NCI-H748 (cell line): ENCODE measurements at regions not wholly inside any gene's neighbourhood (a gene's known extent, or its start where the extent isn't known, plus 50 kb on each side); places are given as distances from the start of the nearest gene placed in this dataset.
"Not testable (repeated sequence)": the region's sequence is repeated elsewhere in the genome, so short reads cannot be mapped to it uniquely, and the experiment has no call there.

Experiments
- DNase-seq: peaks from one replicate; lab custom pipeline; 2025; ENCODE audit not compliant: unreplicated experiment; lab: John Stamatoyannopoulos, UW

GRCh38 chr9:26789959-26790358 is 102.6 kb downstream of the CAAP1 start:
- no peak for DNase-seq

- DNase-seq: peak; percentile 10
Observed at GRCh38 chr9:26786564-26786963, 106.0 kb downstream of the CAAP1 start.

- no peak for DNase-seq
Observed at GRCh38 chr9:26782899-26783298, 109.7 kb downstream of the CAAP1 start.

- no peak for DNase-seq
Observed at GRCh38 chr9:26781906-26782305, 110.7 kb downstream of the CAAP1 start.

- DNase-seq: not testable (repeated sequence)
Observed at GRCh38 chr9:26780307-26780706, 112.3 kb downstream of the CAAP1 start.

GRCh38 chr9:26779062-26779461 is 113.5 kb downstream of the CAAP1 start:
- DNase-seq: no peak

GRCh38 chr9:26775391-26775790 is 117.2 kb downstream of the CAAP1 start:
- DNase-seq: no peak

GRCh38 chr9:26773056-26773455 is 119.5 kb downstream of the CAAP1 start:
- no peak for DNase-seq

GRCh38 chr9:26770821-26771220 is 121.8 kb downstream of the CAAP1 start:
- DNase-seq: no peak

- DNase-seq: no peak
Observed at GRCh38 chr9:26768145-26768544, 124.5 kb downstream of the CAAP1 start.

GRCh38 chr9:26760675-26761074 is 131.9 kb downstream of the CAAP1 start:
- DNase-seq: no peak

GRCh38 chr9:26758655-26759054 is 133.9 kb downstream of the CAAP1 start:
- DNase-seq: no peak

- no peak for DNase-seq
Observed at GRCh38 chr9:26756881-26757280, 135.7 kb downstream of the CAAP1 start.

GRCh38 chr9:26755476-26755875 is 137.1 kb downstream of the CAAP1 start:
- DNase-seq: no peak

GRCh38 chr9:26754509-26755164 is 138.0 kb downstream of the CAAP1 start:
- DNase-seq: no peak

- no peak for DNase-seq
Observed at GRCh38 chr9:26753971-26754370, 138.6 kb downstream of the CAAP1 start.

GRCh38 chr9:26750162-26750561 is 142.4 kb downstream of the CAAP1 start:
- DNase-seq: no peak

- DNase-seq: no peak
Observed at GRCh38 chr9:26748449-26749058, 144.0 kb downstream of the CAAP1 start.

- DNase-seq: no peak
Observed at GRCh38 chr9:26747611-26748010, 145.0 kb downstream of the CAAP1 start.

- DNase-seq: no peak
Observed at GRCh38 chr9:26746357-26747072, 146.1 kb downstream of the CAAP1 start.

GRCh38 chr9:26745111-26745510 is 147.5 kb downstream of the CAAP1 start:
- DNase-seq: no peak
